SJCRH30 (cell line): ENCODE measurements at regions not wholly inside any gene's neighbourhood (a gene's known extent, or its start where the extent isn't known, plus 50 kb on each side); places are given as distances from the start of the nearest gene placed in this dataset.

Source experiments
- DNase-seq, 2 experiments: peaks; one replicate each; pipeline ENCODE4 v3.0.0-alpha.2; 2015 to 2020
- H3K27ac ChIP-seq: fragments of 250-450 bp; sonication (Bioruptor Pico); 2 replicates; pipeline ENCODE4 v1.5.1; 2020; ENCODE audit warnings: mild to moderate bottlenecking, moderate library complexity
- H3K27me3 ChIP-seq: fragments of 250-450 bp; sonication (Bioruptor Pico); 2 replicates; pipeline ENCODE4 v1.5.1; 2020; ENCODE audit warnings: mild to moderate bottlenecking, moderate library complexity
- H3K36me3 ChIP-seq: fragments of 250-450 bp; sonication (Bioruptor Pico); 2 replicates; pipeline ENCODE4 v1.5.1; 2020; ENCODE audit warnings: mild to moderate bottlenecking, moderate library complexity
- H3K4me1 ChIP-seq: fragments of 250-450 bp; sonication (Bioruptor Pico); 2 replicates; pipeline ENCODE4 v1.5.1; 2020; ENCODE audit warnings: mild to moderate bottlenecking, moderate library complexity
- H3K4me3 ChIP-seq: fragments of 250-450 bp; sonication (Bioruptor Pico); 2 replicates; pipeline ENCODE4 v1.5.1; 2020; ENCODE audit warnings: mild to moderate bottlenecking, moderate library complexity
- H3K9me3 ChIP-seq: fragments of 250-450 bp; sonication (Bioruptor Pico); replicated peaks from 2 replicates; pipeline ENCODE4 v1.5.1; 2020; ENCODE audit warnings: mild to moderate bottlenecking, moderate library complexity

DNA sequence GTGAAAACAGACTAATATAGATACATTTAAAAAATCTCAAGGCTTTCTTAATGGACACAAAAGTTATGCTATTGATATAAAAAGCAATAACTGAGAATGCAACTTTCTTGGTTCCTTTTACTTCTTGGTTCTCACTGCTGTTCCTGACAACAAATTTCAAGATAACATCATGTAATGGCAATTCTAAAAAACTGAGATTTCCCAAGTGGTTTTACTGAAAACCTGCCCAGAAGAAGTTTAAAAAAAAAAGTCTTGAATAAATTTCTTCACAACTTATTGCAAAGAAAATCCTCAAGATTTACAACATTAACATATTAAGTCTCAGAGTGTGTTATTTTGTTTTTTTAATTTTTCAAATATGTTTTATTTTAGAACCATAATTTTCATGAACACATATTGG lies 302.8 kb upstream of the COX7C start:
- no peaks in the 10 kb centered on the region for H3K4me1 ChIP-seq
- no peak overlapping the region for H3K27ac ChIP-seq

GRCh38 chr5:86320266-86320665 lies 297.5 kb upstream of the COX7C start:
- no peaks in the 10 kb centered on the region for H3K36me3 ChIP-seq
- DNase-seq: no peak
- H3K9me3 ChIP-seq: no peaks in the 10 kb centered on the region
- H3K27me3 ChIP-seq: no peaks in the 10 kb centered on the region
- H3K4me1 ChIP-seq: no peaks in the 10 kb centered on the region
- H3K27ac ChIP-seq: no peak overlapping the region
- H3K4me3 ChIP-seq: no peak overlapping the region

More for the DNA sequence above, 302.8 kb upstream of the COX7C start:
- Histone ChIP-seq H3K36me3 (no peaks in the 10 kb centered on the region), H3K27me3 (no peaks in the 10 kb centered on the region), H3K9me3 (no peaks in the 10 kb centered on the region; the same call in 1 of the 2 replicates), H3K4me3 (no peak overlapping the region)
- DNase-seq: no peak

- no peak for DNase-seq
- Histone ChIP-seq H3K9me3 (no peaks in the 10 kb centered on the region), H3K36me3 (no peaks in the 10 kb centered on the region), H3K27ac (no peak overlapping the region), H3K27me3 (no peaks in the 10 kb centered on the region), H3K4me1 (no peaks in the 10 kb centered on the region), H3K4me3 (no peak overlapping the region)
Observed at GRCh38 chr5:86329318-86329717, 288.4 kb upstream of the COX7C start.

DNA sequence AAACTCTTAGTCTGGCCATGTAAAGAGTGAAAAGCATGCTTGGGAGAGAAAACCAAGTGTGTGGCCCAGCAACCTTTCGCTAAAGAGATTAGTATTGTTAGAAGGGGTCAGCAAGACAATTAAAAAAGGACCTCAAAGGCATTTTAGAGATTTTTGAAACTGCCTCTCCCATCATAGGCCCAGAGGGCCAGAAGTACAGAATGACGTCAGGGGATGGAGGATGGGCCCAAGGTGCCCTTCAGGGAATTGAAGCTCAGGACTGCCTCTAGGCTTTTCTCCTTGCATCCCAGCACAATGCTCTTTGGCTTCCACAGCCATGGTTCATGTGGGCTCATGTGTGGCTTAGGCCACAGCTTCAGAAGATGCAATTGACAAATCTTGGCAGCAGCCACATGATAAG lies 287.0 kb upstream of the COX7C start:
- H3K27ac ChIP-seq: no peak overlapping the region
- H3K4me3 ChIP-seq: no peak overlapping the region
- no peak for DNase-seq
- no peaks in the 10 kb centered on the region for H3K36me3 ChIP-seq
- H3K27me3 ChIP-seq: no peaks in the 10 kb centered on the region
- H3K9me3 ChIP-seq: no peaks in the 10 kb centered on the region
- H3K4me1 ChIP-seq: no peaks in the 10 kb centered on the region

GRCh38 chr5:86332851-86333250 lies 284.9 kb upstream of the COX7C start:
- no peaks in the 10 kb centered on the region for H3K36me3 ChIP-seq
- H3K4me1 ChIP-seq: no peaks in the 10 kb centered on the region
- no peaks in the 10 kb centered on the region for H3K9me3 ChIP-seq
- no peak overlapping the region for H3K4me3 ChIP-seq
- no peak overlapping the region for H3K27ac ChIP-seq
- no peak for DNase-seq
- H3K27me3 ChIP-seq: no peaks in the 10 kb centered on the region

- Histone ChIP-seq H3K4me3 (no peak overlapping the region), H3K36me3 (no peaks in the 10 kb centered on the region), H3K27ac (no peak overlapping the region), H3K9me3 (no peaks in the 10 kb centered on the region), H3K4me1 (no peaks in the 10 kb centered on the region), H3K27me3 (no peaks in the 10 kb centered on the region)
- no peak for DNase-seq
Observed at GRCh38 chr5:86337667-86338460, 279.9 kb upstream of the COX7C start.

DNA sequence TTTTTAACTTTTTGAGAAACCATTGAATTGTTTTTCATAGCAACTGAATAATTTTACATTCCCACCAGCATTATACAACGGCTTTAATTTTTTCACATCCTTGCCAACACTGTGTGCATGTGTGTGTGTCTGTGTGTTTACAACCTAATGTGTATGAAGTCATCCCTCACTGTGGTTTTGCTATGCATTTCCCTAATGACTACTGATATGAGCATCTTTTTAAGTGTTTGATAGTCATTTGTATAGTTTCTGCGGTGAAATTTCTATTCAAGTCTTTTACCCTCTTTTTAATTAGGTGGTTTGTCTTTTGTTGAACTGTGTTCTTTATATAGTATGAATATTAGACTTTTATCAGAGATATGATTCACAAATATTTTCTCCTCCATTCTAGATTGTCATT lies 263.1 kb upstream of the COX7C start:
- H3K27ac ChIP-seq: no peak overlapping the region
- no peaks in the 10 kb centered on the region for H3K4me1 ChIP-seq
- H3K9me3 ChIP-seq: no peaks in the 10 kb centered on the region
- H3K36me3 ChIP-seq: no peaks in the 10 kb centered on the region
- DNase-seq: no peak
- H3K27me3 ChIP-seq: no peaks in the 10 kb centered on the region
- no peak overlapping the region for H3K4me3 ChIP-seq

- H3K27ac ChIP-seq: no peak overlapping the region
- no peak overlapping the region for H3K4me3 ChIP-seq
- H3K36me3 ChIP-seq: no peaks in the 10 kb centered on the region
- H3K4me1 ChIP-seq: no peaks in the 10 kb centered on the region
- no peaks in the 10 kb centered on the region for H3K9me3 ChIP-seq
- no peaks in the 10 kb centered on the region for H3K27me3 ChIP-seq
- no peak for DNase-seq
Observed at GRCh38 chr5:86360801-86361200, 256.9 kb upstream of the COX7C start.

GRCh38 chr5:86371061-86371460 lies 246.7 kb upstream of the COX7C start:
- H3K27ac ChIP-seq: no peak overlapping the region
- no peaks in the 10 kb centered on the region for H3K27me3 ChIP-seq
- no peak for DNase-seq
- H3K9me3 ChIP-seq: no peaks in the 10 kb centered on the region
- no peaks in the 10 kb centered on the region for H3K4me1 ChIP-seq
- no peak overlapping the region for H3K4me3 ChIP-seq
- no peaks in the 10 kb centered on the region for H3K36me3 ChIP-seq

- Histone ChIP-seq H3K36me3 (no peaks in the 10 kb centered on the region), H3K4me1 (no peaks in the 10 kb centered on the region), H3K4me3 (no peak overlapping the region), H3K27ac (no peak overlapping the region), H3K9me3 (no peaks in the 10 kb centered on the region), H3K27me3 (no peaks in the 10 kb centered on the region)
- DNase-seq: no peak
Observed at GRCh38 chr5:86374611-86375010, 243.1 kb upstream of the COX7C start.

- no peak overlapping the region for H3K4me3 ChIP-seq
- H3K36me3 ChIP-seq: no peaks in the 10 kb centered on the region
- H3K27ac ChIP-seq: no peak overlapping the region
- no peaks in the 10 kb centered on the region for H3K4me1 ChIP-seq
- H3K9me3 ChIP-seq: no peaks in the 10 kb centered on the region
- no peaks in the 10 kb centered on the region for H3K27me3 ChIP-seq
- DNase-seq: no peak
Observed at GRCh38 chr5:86376214-86376613, 241.5 kb upstream of the COX7C start.

- Histone ChIP-seq H3K27me3 (no peaks in the 10 kb centered on the region), H3K27ac (no peak overlapping the region)
Observed at GRCh38 chr5:86403190-86403589, 214.6 kb upstream of the COX7C start.

GRCh38 chr5:86404256-86404655 lies 213.5 kb upstream of the COX7C start:
- no peak for DNase-seq
- Histone ChIP-seq H3K27ac (no peak overlapping the region), H3K4me3 (no peak overlapping the region), H3K4me1 (no peaks in the 10 kb centered on the region), H3K27me3 (no peaks in the 10 kb centered on the region), H3K9me3 (no peaks in the 10 kb centered on the region), H3K36me3 (no peaks in the 10 kb centered on the region)

More at GRCh38 chr5:86403190-86403589, 214.6 kb upstream of the COX7C start:
- Histone ChIP-seq H3K4me1 (no peaks in the 10 kb centered on the region), H3K9me3 (no peaks in the 10 kb centered on the region), H3K36me3 (no peaks in the 10 kb centered on the region), H3K4me3 (no peak overlapping the region)
- DNase-seq: no peak

GRCh38 chr5:86407711-86408110 lies 210.0 kb upstream of the COX7C start:
- no peak for DNase-seq
- Histone ChIP-seq H3K27ac (no peak overlapping the region), H3K4me3 (no peak overlapping the region), H3K4me1 (no peaks in the 10 kb centered on the region), H3K36me3 (no peaks in the 10 kb centered on the region), H3K9me3 (no peaks in the 10 kb centered on the region), H3K27me3 (no peaks in the 10 kb centered on the region)

DNA sequence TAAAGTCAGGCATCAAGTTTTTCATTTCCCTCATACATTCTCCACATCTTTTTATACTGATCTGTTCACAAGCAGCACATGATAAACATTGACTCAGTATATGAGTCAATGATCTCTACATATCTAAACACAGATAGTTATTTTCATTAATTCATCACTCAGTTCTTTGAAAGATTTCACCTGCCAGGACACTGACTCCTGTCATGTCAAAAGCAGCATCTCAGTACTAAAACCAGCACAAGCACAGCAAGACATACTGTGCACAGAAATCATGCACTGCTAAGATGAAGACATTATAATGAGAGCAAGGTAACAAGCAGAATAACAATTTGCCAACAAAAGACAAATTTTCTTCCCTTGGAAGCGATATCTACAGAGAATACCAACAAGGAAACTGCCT lies 206.1 kb upstream of the COX7C start:
- Histone ChIP-seq H3K27me3 (no peaks in the 10 kb centered on the region), H3K4me1 (no peaks in the 10 kb centered on the region), H3K27ac (no peak overlapping the region), H3K4me3 (no peak overlapping the region), H3K36me3 (no peaks in the 10 kb centered on the region), H3K9me3 (no peaks in the 10 kb centered on the region)
- DNase-seq: no peak

- Histone ChIP-seq H3K4me1 (no peaks in the 10 kb centered on the region), H3K27me3 (no peaks in the 10 kb centered on the region), H3K36me3 (no peaks in the 10 kb centered on the region), H3K9me3 (no peaks in the 10 kb centered on the region), H3K27ac (no peak overlapping the region), H3K4me3 (no peak overlapping the region)
- no peak for DNase-seq
Observed at GRCh38 chr5:86427158-86427557, 190.6 kb upstream of the COX7C start.
